HCT116 (cell line): ENCODE measurements at regions not wholly inside any gene's neighbourhood (a gene's known extent, or its start where the extent isn't known, plus 50 kb on each side); places are given as distances from the start of the nearest gene placed in this dataset.

Source experiments
- CEBPB ChIP-seq: IDR thresholded peaks from 2 replicates; pipeline ENCODE4 v1.6.1; 2012; ENCODE audit warnings: low read depth
- EZH2 ChIP-seq: fragments of 200-600 bp; sonication (generic); IDR thresholded peaks from 2 replicates; pipeline ENCODE4 v1.6.1; 2017; ENCODE audit warnings: antibody characterized with exemption, mixed run types
- JUND ChIP-seq: IDR thresholded peaks from 2 replicates; pipeline ENCODE4 v1.6.1; 2012
- POLR2A ChIP-seq: IDR thresholded peaks from 2 replicates; pipeline ENCODE4 v1.7.0; 2011; ENCODE audit warnings: borderline replicate concordance; ENCODE audit not compliant: insufficient read depth, insufficient read length; ENCODE audit errors: extremely low read depth
- POLR2AphosphoS5 ChIP-seq: IDR thresholded peaks from 2 replicates; pipeline ENCODE4 v1.6.1; 2011; ENCODE audit warnings: mild to moderate bottlenecking, low read depth, low read length, moderate library complexity
- RAD21 ChIP-seq: IDR thresholded peaks from 2 replicates; pipeline ENCODE4 v1.6.1; 2012; ENCODE audit warnings: low read depth, mild to moderate bottlenecking
- TCF7L2 ChIP-seq: IDR thresholded peaks from 2 replicates; pipeline ENCODE4 v1.7.0; 2011; ENCODE audit warnings: borderline replicate concordance, inconsistent platforms; ENCODE audit not compliant: insufficient read depth, insufficient read length; ENCODE audit errors: extremely low read depth
- YY1 ChIP-seq: IDR thresholded peaks from 2 replicates; pipeline ENCODE4 v1.6.1; 2011; ENCODE audit warnings: low read length, low read depth, moderate library complexity, mild to moderate bottlenecking; ENCODE audit not compliant: insufficient replicate concordance; ENCODE audit errors: extremely low read depth
- ZNF274 ChIP-seq: fragments of 200-500 bp; sonication (Bioruptor generic); IDR thresholded peaks from 2 replicates; pipeline ENCODE4 v1.6.1; 2014; ENCODE audit warnings: mild to moderate bottlenecking, low read depth, low read length, inconsistent platforms
- TF ChIP-seq, protein P1 (sequence below): IDR thresholded peaks from 2 replicates; pipeline ENCODE4 v1.6.1; 2012; ENCODE audit warnings: low read depth
- TF ChIP-seq, protein P2 (sequence below), 3 experiments: fragments of 200-600 bp in 1 of 3; sonication (generic) in 1 of 3; IDR thresholded peaks in 2 of 3; conservative IDR thresholded peaks in 1 of 3; 2 replicates each; pipeline ENCODE4 v1.5.1; 2012 to 2017; ENCODE audit warnings: low read depth in 2 of 3, low read length in 2 of 3, antibody characterized with exemption in 1 of 3, borderline replicate concordance in 1 of 3, control low read depth in 1 of 3, mild to moderate bottlenecking in 1 of 3, mixed read lengths in 1 of 3, mixed run types in 1 of 3, moderate library complexity in 1 of 3; ENCODE audit not compliant: insufficient read depth in 1 of 3
- TF ChIP-seq, protein P3 (sequence below): IDR thresholded peaks from 2 replicates; pipeline ENCODE4 v1.6.1; 2011; ENCODE audit warnings: mild to moderate bottlenecking, low read length, moderate library complexity; ENCODE audit not compliant: insufficient replicate concordance; ENCODE audit errors: extremely low read depth

DNA sequence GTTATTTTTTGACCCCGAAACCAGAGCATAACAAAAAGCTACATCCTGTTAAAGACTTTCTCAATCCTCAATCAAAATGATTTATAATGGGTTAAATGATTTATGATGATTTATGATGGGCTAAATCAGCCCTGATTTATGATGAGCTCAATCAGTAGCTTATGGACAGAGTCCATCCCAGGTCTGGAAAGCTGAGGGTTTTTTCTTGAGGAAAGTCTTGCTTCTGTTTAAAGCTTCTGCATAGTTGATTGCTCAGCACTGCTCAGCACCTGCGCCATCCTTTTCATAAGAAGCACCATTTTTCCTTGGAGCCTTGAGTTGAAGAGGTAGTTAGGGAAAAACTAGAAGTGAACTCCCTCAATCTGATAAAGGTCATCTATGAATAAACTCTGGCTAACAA lies 356.8 kb downstream of the CYRIA start:
- TF ChIP-seq EZH2 (no peak), POLR2A (no peak), JUND (no peak), POLR2AphosphoS5 (no peak), YY1 (no peak), CEBPB (no peak), ZNF274 (no peak), TCF7L2 (no peak), RAD21 (no peak)
- TF ChIP-seq, protein P1, sequence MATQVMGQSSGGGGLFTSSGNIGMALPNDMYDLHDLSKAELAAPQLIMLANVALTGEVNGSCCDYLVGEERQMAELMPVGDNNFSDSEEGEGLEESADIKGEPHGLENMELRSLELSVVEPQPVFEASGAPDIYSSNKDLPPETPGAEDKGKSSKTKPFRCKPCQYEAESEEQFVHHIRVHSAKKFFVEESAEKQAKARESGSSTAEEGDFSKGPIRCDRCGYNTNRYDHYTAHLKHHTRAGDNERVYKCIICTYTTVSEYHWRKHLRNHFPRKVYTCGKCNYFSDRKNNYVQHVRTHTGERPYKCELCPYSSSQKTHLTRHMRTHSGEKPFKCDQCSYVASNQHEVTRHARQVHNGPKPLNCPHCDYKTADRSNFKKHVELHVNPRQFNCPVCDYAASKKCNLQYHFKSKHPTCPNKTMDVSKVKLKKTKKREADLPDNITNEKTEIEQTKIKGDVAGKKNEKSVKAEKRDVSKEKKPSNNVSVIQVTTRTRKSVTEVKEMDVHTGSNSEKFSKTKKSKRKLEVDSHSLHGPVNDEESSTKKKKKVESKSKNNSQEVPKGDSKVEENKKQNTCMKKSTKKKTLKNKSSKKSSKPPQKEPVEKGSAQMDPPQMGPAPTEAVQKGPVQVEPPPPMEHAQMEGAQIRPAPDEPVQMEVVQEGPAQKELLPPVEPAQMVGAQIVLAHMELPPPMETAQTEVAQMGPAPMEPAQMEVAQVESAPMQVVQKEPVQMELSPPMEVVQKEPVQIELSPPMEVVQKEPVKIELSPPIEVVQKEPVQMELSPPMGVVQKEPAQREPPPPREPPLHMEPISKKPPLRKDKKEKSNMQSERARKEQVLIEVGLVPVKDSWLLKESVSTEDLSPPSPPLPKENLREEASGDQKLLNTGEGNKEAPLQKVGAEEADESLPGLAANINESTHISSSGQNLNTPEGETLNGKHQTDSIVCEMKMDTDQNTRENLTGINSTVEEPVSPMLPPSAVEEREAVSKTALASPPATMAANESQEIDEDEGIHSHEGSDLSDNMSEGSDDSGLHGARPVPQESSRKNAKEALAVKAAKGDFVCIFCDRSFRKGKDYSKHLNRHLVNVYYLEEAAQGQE = no peak
- TF ChIP-seq, protein P2, sequence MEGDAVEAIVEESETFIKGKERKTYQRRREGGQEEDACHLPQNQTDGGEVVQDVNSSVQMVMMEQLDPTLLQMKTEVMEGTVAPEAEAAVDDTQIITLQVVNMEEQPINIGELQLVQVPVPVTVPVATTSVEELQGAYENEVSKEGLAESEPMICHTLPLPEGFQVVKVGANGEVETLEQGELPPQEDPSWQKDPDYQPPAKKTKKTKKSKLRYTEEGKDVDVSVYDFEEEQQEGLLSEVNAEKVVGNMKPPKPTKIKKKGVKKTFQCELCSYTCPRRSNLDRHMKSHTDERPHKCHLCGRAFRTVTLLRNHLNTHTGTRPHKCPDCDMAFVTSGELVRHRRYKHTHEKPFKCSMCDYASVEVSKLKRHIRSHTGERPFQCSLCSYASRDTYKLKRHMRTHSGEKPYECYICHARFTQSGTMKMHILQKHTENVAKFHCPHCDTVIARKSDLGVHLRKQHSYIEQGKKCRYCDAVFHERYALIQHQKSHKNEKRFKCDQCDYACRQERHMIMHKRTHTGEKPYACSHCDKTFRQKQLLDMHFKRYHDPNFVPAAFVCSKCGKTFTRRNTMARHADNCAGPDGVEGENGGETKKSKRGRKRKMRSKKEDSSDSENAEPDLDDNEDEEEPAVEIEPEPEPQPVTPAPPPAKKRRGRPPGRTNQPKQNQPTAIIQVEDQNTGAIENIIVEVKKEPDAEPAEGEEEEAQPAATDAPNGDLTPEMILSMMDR (IDR thresholded peaks at IDR 0.05 in 2 of 3, conservative IDR thresholded peaks at IDR 0.05 in 1 of 3; ENCODE audit: borderline replicate concordance in 1 of 3, insufficient read depth in 1 of 3, low read depth in 2 of 3, low read length in 2 of 3) = no peak
- TF ChIP-seq, protein P3, sequence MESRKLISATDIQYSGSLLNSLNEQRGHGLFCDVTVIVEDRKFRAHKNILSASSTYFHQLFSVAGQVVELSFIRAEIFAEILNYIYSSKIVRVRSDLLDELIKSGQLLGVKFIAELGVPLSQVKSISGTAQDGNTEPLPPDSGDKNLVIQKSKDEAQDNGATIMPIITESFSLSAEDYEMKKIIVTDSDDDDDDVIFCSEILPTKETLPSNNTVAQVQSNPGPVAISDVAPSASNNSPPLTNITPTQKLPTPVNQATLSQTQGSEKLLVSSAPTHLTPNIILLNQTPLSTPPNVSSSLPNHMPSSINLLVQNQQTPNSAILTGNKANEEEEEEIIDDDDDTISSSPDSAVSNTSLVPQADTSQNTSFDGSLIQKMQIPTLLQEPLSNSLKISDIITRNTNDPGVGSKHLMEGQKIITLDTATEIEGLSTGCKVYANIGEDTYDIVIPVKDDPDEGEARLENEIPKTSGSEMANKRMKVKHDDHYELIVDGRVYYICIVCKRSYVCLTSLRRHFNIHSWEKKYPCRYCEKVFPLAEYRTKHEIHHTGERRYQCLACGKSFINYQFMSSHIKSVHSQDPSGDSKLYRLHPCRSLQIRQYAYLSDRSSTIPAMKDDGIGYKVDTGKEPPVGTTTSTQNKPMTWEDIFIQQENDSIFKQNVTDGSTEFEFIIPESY = no peak
